WTC11 (cell line): ENCODE measurements at regions not wholly inside any gene's neighbourhood (a gene's known extent, or its start where the extent isn't known, plus 50 kb on each side); places are given as distances from the start of the nearest gene placed in this dataset.

Experiments used
- ATAC-seq: fragments of 200-7000 bp; cut with Tn5 transposase; 2 replicates; pipeline ENCODE4 v1.10.0; 2021; ENCODE audit warnings: mild to moderate bottlenecking, moderate library complexity
- CTCF ChIA-PET: fragments of 300-600 bp; sonication (Branson Sonifier 250); formaldehyde crosslinking; loops from one replicate; lab custom pipeline; 2021; ENCODE audit warnings: antibody characterized with exemption; lab: Charles Lee
- POLR2A ChIA-PET: fragments of 350-600 bp; sonication (Branson Sonifier 250); formaldehyde crosslinking; loops from one replicate; lab custom pipeline; 2021; ENCODE audit warnings: antibody characterized with exemption; lab: Charles Lee
- DNase-seq: peaks from one replicate; pipeline ENCODE4 v3.0.0; 2021; ENCODE audit warnings: low spot score
- H3K27ac Mint-ChIP-seq: 2 replicates; pipeline ENCODE4 v1.8.0; 2021; ENCODE audit warnings: mixed read lengths
- H3K27me3 Mint-ChIP-seq: 2 replicates; pipeline ENCODE4 v1.8.0; 2021; ENCODE audit warnings: low read depth, mild to moderate bottlenecking, moderate library complexity, mixed read lengths
- H3K36me3 Mint-ChIP-seq: 2 replicates; pipeline ENCODE4 v1.8.0; 2021; ENCODE audit warnings: mixed read lengths
- H3K4me1 Mint-ChIP-seq: 2 replicates; pipeline ENCODE4 v1.8.0; 2022; ENCODE audit warnings: mixed read lengths
- H3K4me3 Mint-ChIP-seq: 2 replicates; pipeline ENCODE4 v1.8.0; 2021; ENCODE audit warnings: mild to moderate bottlenecking, moderate library complexity, mixed read lengths
- H3K9me3 Mint-ChIP-seq: 2 replicates; pipeline ENCODE4 v1.8.0; 2021; ENCODE audit warnings: mixed read lengths
- ELF4 ChIP-seq: sonication (generic); formaldehyde crosslinking; IDR thresholded peaks from 2 replicates; pipeline ENCODE4 v1.8.1; 2022; ENCODE audit warnings: low read depth, mild to moderate bottlenecking, moderate library complexity, missing genetic modification reagents
- ESRRA ChIP-seq: sonication (generic); formaldehyde crosslinking; IDR thresholded peaks from 2 replicates; pipeline ENCODE4 v1.8.1; 2022; ENCODE audit warnings: mild to moderate bottlenecking, missing genetic modification reagents, borderline replicate concordance
- ETV6 ChIP-seq: sonication (generic); formaldehyde crosslinking; IDR thresholded peaks from 2 replicates; pipeline ENCODE4 v1.8.1; 2022; ENCODE audit warnings: mild to moderate bottlenecking, missing genetic modification reagents
- FOXP1 ChIP-seq: sonication (generic); formaldehyde crosslinking; IDR thresholded peaks from 2 replicates; pipeline ENCODE4 v1.8.0; 2022; ENCODE audit warnings: missing genetic modification reagents, mild to moderate bottlenecking, moderate library complexity, borderline replicate concordance
- GABPB1 ChIP-seq: sonication (generic); formaldehyde crosslinking; IDR thresholded peaks from 2 replicates; pipeline ENCODE4 v1.8.1; 2023; ENCODE audit warnings: mild to moderate bottlenecking, missing genetic modification reagents
- GRHL2 ChIP-seq: fragments of 250-450 bp; sonication (Bioruptor Pico); IDR thresholded peaks from 2 replicates; pipeline ENCODE4 v1.8.0; 2022; ENCODE audit warnings: mild to moderate bottlenecking, moderate library complexity; ENCODE audit not compliant: insufficient replicate concordance, severe bottlenecking
- HMGA2 ChIP-seq: fragments of 250-450 bp; sonication (Bioruptor Pico); IDR thresholded peaks from 2 replicates; pipeline ENCODE4 v1.4.0; 2021; ENCODE audit warnings: mild to moderate bottlenecking, moderate library complexity
- IRF2 ChIP-seq: sonication (generic); formaldehyde crosslinking; IDR thresholded peaks from 2 replicates; pipeline ENCODE4 v1.8.0; 2022; ENCODE audit warnings: low read depth, missing genetic modification reagents, borderline replicate concordance
- NFE2L1 ChIP-seq: sonication (generic); formaldehyde crosslinking; IDR thresholded peaks from 2 replicates; pipeline ENCODE4 v1.8.1; 2023; ENCODE audit warnings: missing genetic modification reagents
- NR2C2 ChIP-seq: sonication (generic); formaldehyde crosslinking; IDR thresholded peaks from 2 replicates; pipeline ENCODE4 v1.8.0; 2022; ENCODE audit warnings: mild to moderate bottlenecking, missing genetic modification reagents
- OVOL2 ChIP-seq: fragments of 250-450 bp; sonication (Bioruptor Pico); IDR thresholded peaks from 2 replicates; pipeline ENCODE4 v1.9.0; 2021; ENCODE audit warnings: mild to moderate bottlenecking, borderline replicate concordance
- SOX15 ChIP-seq: fragments of 250-450 bp; sonication (Bioruptor Pico); IDR thresholded peaks from 2 replicates; pipeline ENCODE4 v1.9.0; 2021; ENCODE audit warnings: mild to moderate bottlenecking
- TEAD1 ChIP-seq: sonication (generic); formaldehyde crosslinking; IDR thresholded peaks from 2 replicates; pipeline ENCODE4 v1.8.0; 2022; ENCODE audit warnings: mild to moderate bottlenecking, missing genetic modification reagents
- TP53 ChIP-seq: sonication (generic); formaldehyde crosslinking; IDR thresholded peaks from 2 replicates; pipeline ENCODE4 v1.8.1; 2023; ENCODE audit warnings: mild to moderate bottlenecking, missing genetic modification reagents
- ZBTB21 ChIP-seq: sonication (generic); formaldehyde crosslinking; IDR thresholded peaks from 2 replicates; pipeline ENCODE4 v1.8.1; 2023; ENCODE audit warnings: mild to moderate bottlenecking, missing genetic modification reagents, borderline replicate concordance
- ZNF219 ChIP-seq: sonication (generic); formaldehyde crosslinking; IDR thresholded peaks from 2 replicates; pipeline ENCODE4 v1.8.0; 2023; ENCODE audit warnings: missing genetic modification reagents, mild to moderate bottlenecking, borderline replicate concordance
- TF ChIP-seq, protein P1 (sequence below): sonication (generic); formaldehyde crosslinking; IDR thresholded peaks from 2 replicates; pipeline ENCODE4 v1.8.1; 2023; ENCODE audit warnings: mild to moderate bottlenecking, missing genetic modification reagents
- TF ChIP-seq, protein P2 (sequence below): sonication (generic); formaldehyde crosslinking; IDR thresholded peaks from 2 replicates; pipeline ENCODE4 v1.8.0; 2022; ENCODE audit warnings: mild to moderate bottlenecking, missing genetic modification reagents
- TF ChIP-seq, protein P3 (sequence below): sonication (generic); formaldehyde crosslinking; IDR thresholded peaks from 2 replicates; pipeline ENCODE4 v1.8.0; 2023; ENCODE audit warnings: missing genetic modification reagents
- TF ChIP-seq, protein P4 (sequence below): sonication (generic); formaldehyde crosslinking; IDR thresholded peaks from 2 replicates; pipeline ENCODE4 v1.8.0; 2022; ENCODE audit warnings: missing genetic modification reagents

DNA sequence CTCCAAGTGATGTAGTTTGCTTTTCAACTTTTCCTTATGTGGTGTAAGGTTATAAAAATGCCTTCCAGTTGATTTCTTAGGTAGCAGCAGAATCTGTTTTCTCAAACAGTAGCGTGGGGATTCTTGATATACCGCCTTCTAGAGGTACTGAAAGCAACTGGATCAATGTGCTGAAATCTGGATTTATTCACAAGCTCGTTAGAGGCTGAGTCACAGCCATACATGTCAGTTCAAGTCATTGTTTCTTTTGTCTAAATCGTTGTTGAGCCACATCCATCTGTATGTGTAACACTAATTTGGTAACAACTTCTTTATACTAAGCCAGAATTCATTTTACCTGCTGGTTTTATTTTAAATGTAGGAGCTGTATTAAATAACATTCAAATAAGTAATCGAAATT, 200.0 kb upstream of the MAD2L1 start (continued):
- no peak for TF ChIP-seq NFE2L1 (CRISPR knock-in tag)
- TF ChIP-seq, protein P1, sequence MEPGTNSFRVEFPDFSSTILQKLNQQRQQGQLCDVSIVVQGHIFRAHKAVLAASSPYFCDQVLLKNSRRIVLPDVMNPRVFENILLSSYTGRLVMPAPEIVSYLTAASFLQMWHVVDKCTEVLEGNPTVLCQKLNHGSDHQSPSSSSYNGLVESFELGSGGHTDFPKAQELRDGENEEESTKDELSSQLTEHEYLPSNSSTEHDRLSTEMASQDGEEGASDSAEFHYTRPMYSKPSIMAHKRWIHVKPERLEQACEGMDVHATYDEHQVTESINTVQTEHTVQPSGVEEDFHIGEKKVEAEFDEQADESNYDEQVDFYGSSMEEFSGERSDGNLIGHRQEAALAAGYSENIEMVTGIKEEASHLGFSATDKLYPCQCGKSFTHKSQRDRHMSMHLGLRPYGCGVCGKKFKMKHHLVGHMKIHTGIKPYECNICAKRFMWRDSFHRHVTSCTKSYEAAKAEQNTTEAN, result no peak
- TF ChIP-seq TEAD1 (CRISPR knock-in tag), result no peak
- TF ChIP-seq ZNF219 (CRISPR knock-in tag), result no peak
- no peak for TF ChIP-seq SOX15 (CRISPR knock-in tag)
- no peak for TF ChIP-seq FOXP1 (CRISPR knock-in tag)
- TF ChIP-seq, all 79 proteins: peak for 0

DNA sequence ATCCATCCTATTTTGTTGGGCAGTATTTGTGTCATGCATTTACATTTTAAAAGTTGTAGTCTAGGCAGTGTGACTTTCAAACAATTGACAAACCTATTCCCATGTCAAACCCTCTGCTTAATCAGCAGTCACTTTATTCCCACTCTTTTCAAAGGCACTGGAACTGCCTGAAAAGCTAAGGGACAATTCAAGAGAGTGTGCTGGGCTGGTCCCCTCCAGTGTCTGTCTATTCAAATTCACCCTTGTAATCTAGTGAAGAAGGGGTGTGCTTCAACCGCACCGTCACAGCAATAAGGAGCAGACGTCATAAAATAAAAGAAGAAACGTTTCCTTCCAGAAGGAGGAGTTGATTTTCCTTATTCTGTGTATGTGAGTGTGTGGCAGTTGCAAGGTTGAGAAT, 197.0 kb upstream of the MAD2L1 start:
- CTCF ChIA-PET, result no interaction called here
- Mint-ChIP-seq H3K27ac (no peak overlapping the region), H3K36me3 (no peaks in the 10 kb centered on the region), H3K4me3 (no peak overlapping the region), H3K27me3 (no peaks in the 10 kb centered on the region), H3K9me3 (no peaks in the 10 kb centered on the region), H3K4me1 (peaks cover 9% of the 10 kb centered on the region)
- no peak for TF ChIP-seq OVOL2
- no peak for TF ChIP-seq NR2C2 (CRISPR knock-in tag)
- no peak for TF ChIP-seq NFE2L1 (CRISPR knock-in tag)
- no peak for TF ChIP-seq ELF4 (CRISPR knock-in tag)
- DNase-seq (no peak), ATAC-seq (peak; percentile 72)
- POLR2A ChIA-PET, result no interaction called here

DNA sequence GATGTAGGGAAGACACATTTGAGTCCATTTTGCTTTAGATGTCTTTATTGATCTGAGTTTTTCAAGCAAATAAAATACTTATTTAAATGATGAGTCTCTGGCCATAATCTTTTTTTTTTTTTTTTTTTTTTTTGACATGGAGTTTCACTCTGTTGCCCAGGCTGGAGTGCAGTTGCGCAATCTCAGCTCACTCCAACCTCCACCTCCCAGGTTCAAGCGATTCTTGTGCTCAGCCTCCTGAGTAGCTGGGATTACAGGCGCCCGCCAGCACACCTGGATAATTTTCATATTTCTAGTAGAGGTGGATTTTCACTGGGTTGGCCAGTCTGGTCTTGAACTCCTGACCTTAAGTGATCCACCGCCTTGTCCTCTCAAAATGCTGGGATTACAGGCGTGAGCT, 194.5 kb upstream of the MAD2L1 start:
- no peak for DNase-seq
- ATAC-seq, result no peak
- no peak for TF ChIP-seq HMGA2 (CRISPR knock-in tag)
- TF ChIP-seq TP53 (CRISPR knock-in tag), result no peak
- TF ChIP-seq IRF2 (CRISPR knock-in tag), result no peak
- no peak for TF ChIP-seq ZBTB21 (CRISPR knock-in tag)
- no peak for TF ChIP-seq ESRRA (CRISPR knock-in tag)
- TF ChIP-seq, protein P2, sequence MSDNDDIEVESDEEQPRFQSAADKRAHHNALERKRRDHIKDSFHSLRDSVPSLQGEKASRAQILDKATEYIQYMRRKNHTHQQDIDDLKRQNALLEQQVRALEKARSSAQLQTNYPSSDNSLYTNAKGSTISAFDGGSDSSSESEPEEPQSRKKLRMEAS (CRISPR knock-in tag), result no peak
- TF ChIP-seq, protein P3, sequence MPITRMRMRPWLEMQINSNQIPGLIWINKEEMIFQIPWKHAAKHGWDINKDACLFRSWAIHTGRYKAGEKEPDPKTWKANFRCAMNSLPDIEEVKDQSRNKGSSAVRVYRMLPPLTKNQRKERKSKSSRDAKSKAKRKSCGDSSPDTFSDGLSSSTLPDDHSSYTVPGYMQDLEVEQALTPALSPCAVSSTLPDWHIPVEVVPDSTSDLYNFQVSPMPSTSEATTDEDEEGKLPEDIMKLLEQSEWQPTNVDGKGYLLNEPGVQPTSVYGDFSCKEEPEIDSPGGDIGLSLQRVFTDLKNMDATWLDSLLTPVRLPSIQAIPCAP, result no peak
- no peak for TF ChIP-seq GRHL2 (CRISPR knock-in tag)
- no peak for TF ChIP-seq GABPB1 (CRISPR knock-in tag)
- TF ChIP-seq, protein P1, result no peak
- no peak for TF ChIP-seq ETV6 (CRISPR knock-in tag)
- TF ChIP-seq, protein P4, sequence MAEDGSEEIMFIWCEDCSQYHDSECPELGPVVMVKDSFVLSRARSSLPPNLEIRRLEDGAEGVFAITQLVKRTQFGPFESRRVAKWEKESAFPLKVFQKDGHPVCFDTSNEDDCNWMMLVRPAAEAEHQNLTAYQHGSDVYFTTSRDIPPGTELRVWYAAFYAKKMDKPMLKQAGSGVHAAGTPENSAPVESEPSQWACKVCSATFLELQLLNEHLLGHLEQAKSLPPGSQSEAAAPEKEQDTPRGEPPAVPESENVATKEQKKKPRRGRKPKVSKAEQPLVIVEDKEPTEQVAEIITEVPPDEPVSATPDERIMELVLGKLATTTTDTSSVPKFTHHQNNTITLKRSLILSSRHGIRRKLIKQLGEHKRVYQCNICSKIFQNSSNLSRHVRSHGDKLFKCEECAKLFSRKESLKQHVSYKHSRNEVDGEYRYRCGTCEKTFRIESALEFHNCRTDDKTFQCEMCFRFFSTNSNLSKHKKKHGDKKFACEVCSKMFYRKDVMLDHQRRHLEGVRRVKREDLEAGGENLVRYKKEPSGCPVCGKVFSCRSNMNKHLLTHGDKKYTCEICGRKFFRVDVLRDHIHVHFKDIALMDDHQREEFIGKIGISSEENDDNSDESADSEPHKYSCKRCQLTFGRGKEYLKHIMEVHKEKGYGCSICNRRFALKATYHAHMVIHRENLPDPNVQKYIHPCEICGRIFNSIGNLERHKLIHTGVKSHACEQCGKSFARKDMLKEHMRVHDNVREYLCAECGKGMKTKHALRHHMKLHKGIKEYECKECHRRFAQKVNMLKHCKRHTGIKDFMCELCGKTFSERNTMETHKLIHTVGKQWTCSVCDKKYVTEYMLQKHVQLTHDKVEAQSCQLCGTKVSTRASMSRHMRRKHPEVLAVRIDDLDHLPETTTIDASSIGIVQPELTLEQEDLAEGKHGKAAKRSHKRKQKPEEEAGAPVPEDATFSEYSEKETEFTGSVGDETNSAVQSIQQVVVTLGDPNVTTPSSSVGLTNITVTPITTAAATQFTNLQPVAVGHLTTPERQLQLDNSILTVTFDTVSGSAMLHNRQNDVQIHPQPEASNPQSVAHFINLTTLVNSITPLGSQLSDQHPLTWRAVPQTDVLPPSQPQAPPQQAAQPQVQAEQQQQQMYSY (CRISPR knock-in tag), result no peak
- no peak for TF ChIP-seq NFE2L1 (CRISPR knock-in tag)
- TF ChIP-seq, all 79 proteins: peak for 0
- Mint-ChIP-seq H3K4me3 (no peak overlapping the region), H3K36me3 (no peaks in the 10 kb centered on the region), H3K27me3 (no peaks in the 10 kb centered on the region), H3K27ac (no peak overlapping the region), H3K9me3 (no peaks in the 10 kb centered on the region), H3K4me1 (peaks cover 9% of the 10 kb centered on the region)
- ChIA-PET POLR2A (no interaction called here), CTCF (no interaction called here)
